ENCODE measurements at regions not wholly inside any gene's neighbourhood (a gene's known extent, or its start where the extent isn't known, plus 50 kb on each side); places are given as distances from the start of the nearest gene placed in this dataset.
"Not testable (repeated sequence)": the region's sequence is repeated elsewhere in the genome, so short reads cannot be mapped to it uniquely, and the experiment has no call there.

- H3K4me2 ChIP-seq (ENCODE audit: low read length), result no peak overlapping the region
These were observed 988.0 kb upstream of the EPHA6 start for GRCh38 chr3:95826419-95826818.

DNA sequence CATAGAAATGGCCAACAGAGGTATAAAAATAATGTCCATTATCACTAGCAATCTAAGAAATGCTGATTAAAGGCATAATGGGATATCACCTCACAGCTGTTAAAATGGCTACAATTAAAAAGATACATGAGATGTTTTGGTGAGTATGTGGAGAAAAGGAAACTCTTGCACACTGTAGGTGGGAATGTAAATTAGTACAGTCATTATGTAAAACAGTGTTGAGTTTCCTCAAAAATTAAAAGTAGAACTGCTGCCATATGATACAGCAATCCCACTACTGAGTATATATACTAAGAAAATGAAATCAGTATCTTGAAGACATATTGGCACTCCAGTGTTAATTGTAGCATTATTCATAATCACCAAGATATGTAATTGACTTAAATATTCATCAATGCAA, 982.2 kb upstream of the EPHA6 start:
- Histone ChIP-seq H3K36me3 (ENCODE audit: insufficient read depth, low read length) (no peaks in the 10 kb centered on the region), H3K4me3 (ENCODE audit: low read depth, low read length, poor library complexity, severe bottlenecking) (no peak overlapping the region), H4K20me1 (ENCODE audit: insufficient read depth, low read length) (no peaks in the 10 kb centered on the region), H3K79me2 (ENCODE audit: insufficient read depth, low read length) (no peaks in the 10 kb centered on the region), H2AFZ (ENCODE audit: low read length) (no peak overlapping the region), H3K9me2 (ENCODE audit: low read depth, low read length) (no peaks in the 10 kb centered on the region), H3F3A (ENCODE audit: insufficient read depth, low read length) (no peaks in the 10 kb centered on the region), H3K9me3 (ENCODE audit: low read length) (no peaks in the 10 kb centered on the region), H3K4me2 (ENCODE audit: low read length) (no peak overlapping the region), H3K9ac (ENCODE audit: low read length) (no peak overlapping the region), H3K27ac (ENCODE audit: low read depth, low read length, poor library complexity, severe bottlenecking) (no peak overlapping the region), H3K4me1 (ENCODE audit: insufficient read depth, low read length, severe bottlenecking) (no peaks in the 10 kb centered on the region), H3K27me3 (ENCODE audit: insufficient read depth, low read length) (no peaks in the 10 kb centered on the region)
- TF ChIP-seq, protein P1, sequence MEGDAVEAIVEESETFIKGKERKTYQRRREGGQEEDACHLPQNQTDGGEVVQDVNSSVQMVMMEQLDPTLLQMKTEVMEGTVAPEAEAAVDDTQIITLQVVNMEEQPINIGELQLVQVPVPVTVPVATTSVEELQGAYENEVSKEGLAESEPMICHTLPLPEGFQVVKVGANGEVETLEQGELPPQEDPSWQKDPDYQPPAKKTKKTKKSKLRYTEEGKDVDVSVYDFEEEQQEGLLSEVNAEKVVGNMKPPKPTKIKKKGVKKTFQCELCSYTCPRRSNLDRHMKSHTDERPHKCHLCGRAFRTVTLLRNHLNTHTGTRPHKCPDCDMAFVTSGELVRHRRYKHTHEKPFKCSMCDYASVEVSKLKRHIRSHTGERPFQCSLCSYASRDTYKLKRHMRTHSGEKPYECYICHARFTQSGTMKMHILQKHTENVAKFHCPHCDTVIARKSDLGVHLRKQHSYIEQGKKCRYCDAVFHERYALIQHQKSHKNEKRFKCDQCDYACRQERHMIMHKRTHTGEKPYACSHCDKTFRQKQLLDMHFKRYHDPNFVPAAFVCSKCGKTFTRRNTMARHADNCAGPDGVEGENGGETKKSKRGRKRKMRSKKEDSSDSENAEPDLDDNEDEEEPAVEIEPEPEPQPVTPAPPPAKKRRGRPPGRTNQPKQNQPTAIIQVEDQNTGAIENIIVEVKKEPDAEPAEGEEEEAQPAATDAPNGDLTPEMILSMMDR (IDR thresholded peaks at IDR 0.05; ENCODE audit: low read length), result no peak
- no peak for TF ChIP-seq EZH2 (IDR thresholded peaks at IDR 0.05; ENCODE audit: borderline replicate concordance, low read length)

More at GRCh38 chr3:95826419-95826818, 988.0 kb upstream of the EPHA6 start:
- Histone ChIP-seq H3F3A (ENCODE audit: insufficient read depth, low read length) (no peaks in the 10 kb centered on the region), H3K9me3 (ENCODE audit: low read length) (no peaks in the 10 kb centered on the region), H3K4me3 (ENCODE audit: low read depth, low read length, poor library complexity, severe bottlenecking) (no peak overlapping the region), H3K36me3 (ENCODE audit: insufficient read depth, low read length) (no peaks in the 10 kb centered on the region), H3K27me3 (ENCODE audit: insufficient read depth, low read length) (no peaks in the 10 kb centered on the region), H3K79me2 (ENCODE audit: insufficient read depth, low read length) (no peaks in the 10 kb centered on the region), H3K9ac (ENCODE audit: low read length) (no peak overlapping the region), H3K27ac (ENCODE audit: low read depth, low read length, poor library complexity, severe bottlenecking) (no peak overlapping the region), H4K20me1 (ENCODE audit: insufficient read depth, low read length) (no peaks in the 10 kb centered on the region), H3K4me1 (ENCODE audit: insufficient read depth, low read length, severe bottlenecking) (no peaks in the 10 kb centered on the region), H3K9me2 (ENCODE audit: low read depth, low read length) (no peaks in the 10 kb centered on the region), H2AFZ (ENCODE audit: low read length) (no peak overlapping the region)
- TF ChIP-seq, protein P1 (IDR thresholded peaks at IDR 0.05; ENCODE audit: low read length), result no peak
- TF ChIP-seq EZH2 (IDR thresholded peaks at IDR 0.05; ENCODE audit: borderline replicate concordance, low read length), result no peak

GRCh38 chr3:95860628-95861027, 953.8 kb upstream of the EPHA6 start:
- H3K79me2 ChIP-seq (ENCODE audit: insufficient read depth, low read length); H4K20me1 ChIP-seq (ENCODE audit: insufficient read depth, low read length); H3K9ac ChIP-seq (ENCODE audit: low read length); H3F3A ChIP-seq (ENCODE audit: insufficient read depth, low read length); H3K27me3 ChIP-seq (ENCODE audit: insufficient read depth, low read length); H3K4me3 ChIP-seq (ENCODE audit: low read depth, low read length, poor library complexity, severe bottlenecking); H3K4me1 ChIP-seq (ENCODE audit: insufficient read depth, low read length, severe bottlenecking); H3K27ac ChIP-seq (ENCODE audit: low read depth, low read length, poor library complexity, severe bottlenecking); H3K9me2 ChIP-seq (ENCODE audit: low read depth, low read length); H3K9me3 ChIP-seq (ENCODE audit: low read length); H3K36me3 ChIP-seq (ENCODE audit: insufficient read depth, low read length); H2AFZ ChIP-seq (ENCODE audit: low read length); H3K4me2 ChIP-seq (ENCODE audit: low read length): not testable (repeated sequence)

DNA sequence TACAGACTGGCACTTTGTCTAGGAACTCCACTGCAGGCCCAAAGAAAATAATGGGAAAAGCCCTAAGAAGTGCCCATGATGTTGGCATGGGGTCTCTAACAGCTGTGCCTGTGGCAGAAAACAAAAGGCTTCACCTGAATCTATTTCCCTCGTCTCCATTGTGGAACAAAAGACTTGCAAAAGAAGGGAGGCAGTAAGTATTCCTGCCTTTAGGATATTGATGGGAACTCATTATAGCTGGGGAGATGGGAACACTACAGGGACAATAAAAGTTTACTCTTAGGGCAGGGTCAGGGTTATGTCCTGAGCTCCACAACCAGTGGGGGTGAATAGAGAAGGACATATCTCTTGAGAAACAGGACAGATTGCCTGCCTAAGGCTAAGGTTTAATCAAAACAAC, 930.6 kb upstream of the EPHA6 start:
- Histone ChIP-seq H3K79me2 (ENCODE audit: insufficient read depth, low read length) (no peaks in the 10 kb centered on the region), H3K9me2 (ENCODE audit: low read depth, low read length) (no peaks in the 10 kb centered on the region), H3K27ac (ENCODE audit: low read depth, low read length, poor library complexity, severe bottlenecking) (no peak overlapping the region), H3K9ac (ENCODE audit: low read length) (no peak overlapping the region), H3K4me2 (ENCODE audit: low read length) (no peak overlapping the region), H4K20me1 (ENCODE audit: insufficient read depth, low read length) (no peaks in the 10 kb centered on the region), H3K36me3 (ENCODE audit: insufficient read depth, low read length) (no peaks in the 10 kb centered on the region), H3K4me1 (ENCODE audit: insufficient read depth, low read length, severe bottlenecking) (no peaks in the 10 kb centered on the region), H3K4me3 (ENCODE audit: low read depth, low read length, poor library complexity, severe bottlenecking) (no peak overlapping the region), H3K27me3 (ENCODE audit: insufficient read depth, low read length) (no peaks in the 10 kb centered on the region), H2AFZ (ENCODE audit: low read length) (no peak overlapping the region), H3K9me3 (ENCODE audit: low read length) (no peaks in the 10 kb centered on the region), H3F3A (ENCODE audit: insufficient read depth, low read length) (no peaks in the 10 kb centered on the region)
- TF ChIP-seq, protein P1 (IDR thresholded peaks at IDR 0.05; ENCODE audit: low read length), result no peak
- no peak for TF ChIP-seq EZH2 (IDR thresholded peaks at IDR 0.05; ENCODE audit: borderline replicate concordance, low read length)
